Stimulated activated CD8-positive, alpha-beta memory T cell treated with anti-CD3 and anti-CD28 coated beads, Interleukin-4, amount 100 ng/mL, for 48 hours (primary cell): ENCODE measurements at regions not wholly inside any gene's neighbourhood (a gene's known extent, or its start where the extent isn't known, plus 50 kb on each side); places are given as distances from the start of the nearest gene placed in this dataset.
"Not testable (repeated sequence)": the region's sequence is repeated elsewhere in the genome, so short reads cannot be mapped to it uniquely, and the experiment has no call there.

Experiments used
- DNase-seq: peaks from one replicate; pipeline ENCODE4 v3.0.0-alpha.2; 2020

DNA sequence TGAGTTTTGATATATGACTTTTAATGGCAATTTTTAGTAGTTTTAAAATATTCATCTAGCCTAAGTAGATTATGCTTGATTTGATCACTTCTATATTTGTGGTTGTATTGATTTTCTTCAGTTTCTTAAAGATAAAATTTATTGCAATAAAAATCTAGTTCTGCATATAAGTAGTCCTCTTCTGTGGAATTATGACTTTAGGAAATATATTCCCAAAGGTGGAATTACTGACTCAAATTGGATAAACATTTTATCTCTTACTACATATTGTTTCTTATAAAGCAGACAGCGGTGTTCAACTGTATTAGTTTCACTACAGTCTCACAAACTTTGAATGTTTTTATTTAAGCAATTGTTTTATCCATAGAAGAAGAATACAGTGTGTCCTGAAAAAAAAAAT lies 883.0 kb upstream of the SEMA6A start:
- DNase-seq: no peak

- no peak for DNase-seq
Observed at GRCh38 chr5:117456866-117457470, 882.3 kb upstream of the SEMA6A start.

GRCh38 chr5:117455236-117456233 lies 880.9 kb upstream of the SEMA6A start:
- DNase-seq: peak; percentile 19

- DNase-seq: peak; percentile 60
Observed at GRCh38 chr5:117454716-117455212, 880.1 kb upstream of the SEMA6A start.

- no peak for DNase-seq
Observed at GRCh38 chr5:117436846-117437245, 862.2 kb upstream of the SEMA6A start.

DNA sequence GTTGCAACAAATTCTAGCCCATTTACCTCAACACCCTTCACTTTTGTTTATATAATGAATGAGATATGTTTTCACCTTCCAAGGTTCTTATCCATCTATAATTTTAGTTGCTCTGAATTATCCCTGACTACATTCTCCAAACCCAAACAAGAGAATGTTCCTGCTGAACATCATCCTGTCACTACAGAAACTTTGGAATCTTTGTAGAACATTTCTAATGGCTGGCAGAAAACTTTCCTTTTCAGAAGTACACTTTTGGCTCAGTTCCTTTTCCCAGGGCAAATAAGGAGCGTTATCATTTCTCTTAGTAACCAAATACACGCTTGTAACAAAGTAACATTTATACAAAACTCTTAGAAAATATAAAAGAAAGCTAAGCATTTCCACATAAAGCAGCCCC lies 860.6 kb upstream of the SEMA6A start:
- no peak for DNase-seq

GRCh38 chr5:117434254-117434653 lies 859.6 kb upstream of the SEMA6A start:
- DNase-seq: no peak

- no peak for DNase-seq
Observed at GRCh38 chr5:117433818-117434217, 859.2 kb upstream of the SEMA6A start.

GRCh38 chr5:117431091-117431490 lies 856.5 kb upstream of the SEMA6A start:
- DNase-seq: no peak

- no peak for DNase-seq
Observed at GRCh38 chr5:117425163-117425562, 850.5 kb upstream of the SEMA6A start.

GRCh38 chr5:117424559-117424958 lies 849.9 kb upstream of the SEMA6A start:
- DNase-seq: no peak

DNA sequence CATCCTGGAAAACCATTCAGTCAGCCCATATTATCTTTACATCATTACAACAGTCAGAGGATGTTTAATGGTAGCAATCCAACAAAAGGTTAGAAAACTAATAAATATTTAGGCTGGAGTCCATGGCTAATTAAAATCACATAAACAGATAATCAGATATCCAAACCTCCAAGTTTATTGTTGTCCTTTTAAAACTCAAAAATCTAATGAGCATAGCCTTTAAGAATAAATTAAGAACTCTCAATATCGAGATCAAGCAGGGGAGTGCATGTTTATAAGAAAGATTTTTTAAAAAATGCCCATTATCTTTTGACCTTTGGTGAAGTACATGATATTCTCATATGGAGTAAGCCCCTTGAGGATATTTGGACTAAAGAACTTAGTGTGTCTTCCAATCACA lies 842.9 kb upstream of the SEMA6A start:
- no peak for DNase-seq

DNA sequence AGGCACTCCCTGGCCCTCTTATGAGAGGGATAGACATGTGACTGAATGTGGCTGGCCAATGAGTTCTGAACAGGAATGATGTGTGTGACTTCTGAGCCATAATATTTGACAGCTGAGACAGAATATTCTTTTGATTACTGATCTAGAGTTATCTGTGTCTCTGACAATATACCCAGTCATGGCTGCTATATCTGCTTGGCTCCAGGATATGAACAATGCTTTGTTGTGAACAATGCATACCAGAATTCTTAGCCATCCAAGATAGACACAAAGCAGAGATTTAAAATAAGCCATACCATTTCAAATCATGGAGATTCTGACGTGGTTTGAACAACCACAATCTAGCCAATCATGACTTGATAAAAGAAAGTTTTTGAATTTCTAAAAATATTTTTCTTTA lies 840.3 kb upstream of the SEMA6A start:
- DNase-seq: no peak

DNA sequence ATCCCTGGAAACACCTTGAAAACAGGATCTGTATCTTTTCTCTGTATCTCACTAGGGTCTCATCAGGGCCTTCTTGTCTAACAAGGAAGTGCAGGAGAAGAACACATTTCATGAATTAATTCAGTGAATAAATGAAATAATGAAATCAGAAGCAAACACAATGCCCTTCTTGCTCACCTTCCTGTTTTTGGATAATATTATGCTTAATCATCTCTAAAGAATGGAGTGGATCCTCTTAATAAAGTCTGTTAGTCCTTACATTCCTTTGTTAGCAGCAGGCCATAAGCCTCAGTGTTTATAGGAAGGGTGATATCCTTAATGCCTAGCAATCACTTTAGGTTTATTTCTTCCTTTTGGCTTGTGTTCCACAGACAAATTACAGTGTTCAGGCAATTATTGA lies 837.1 kb upstream of the SEMA6A start:
- no peak for DNase-seq

- no peak for DNase-seq
Observed at GRCh38 chr5:117405197-117405596, 830.6 kb upstream of the SEMA6A start.

DNA sequence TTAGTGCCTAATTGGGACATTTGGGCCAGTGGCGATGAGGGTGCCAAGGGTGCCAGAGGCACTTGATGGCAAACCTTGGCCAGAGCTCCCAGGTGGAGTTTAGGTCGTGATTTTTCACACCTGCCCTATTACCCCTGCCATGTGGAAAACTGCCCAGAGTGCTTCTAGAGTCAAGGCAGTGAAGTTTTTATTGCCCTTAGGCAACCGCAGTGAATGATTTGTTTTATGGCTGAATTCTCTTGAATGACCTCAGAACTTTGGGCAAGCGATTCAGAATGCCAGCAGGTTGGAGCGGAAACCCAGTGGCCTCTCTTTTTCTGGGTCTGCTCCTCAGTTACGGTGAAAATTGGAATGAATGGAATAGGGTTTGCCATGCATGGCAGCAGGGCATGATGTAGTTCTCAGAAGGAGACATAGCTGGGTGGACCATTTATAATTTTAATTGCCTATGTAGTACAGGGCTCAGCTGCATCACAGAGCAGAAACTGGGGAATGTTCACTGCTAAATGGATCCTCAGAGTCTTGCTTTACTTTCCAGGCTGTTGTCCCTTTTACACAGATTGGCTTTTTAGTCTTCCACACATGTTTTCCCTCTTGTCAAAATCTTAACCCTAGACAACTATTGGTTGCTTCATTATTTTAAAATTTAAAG lies 820.0 kb upstream of the SEMA6A start:
- no peak for DNase-seq

DNA sequence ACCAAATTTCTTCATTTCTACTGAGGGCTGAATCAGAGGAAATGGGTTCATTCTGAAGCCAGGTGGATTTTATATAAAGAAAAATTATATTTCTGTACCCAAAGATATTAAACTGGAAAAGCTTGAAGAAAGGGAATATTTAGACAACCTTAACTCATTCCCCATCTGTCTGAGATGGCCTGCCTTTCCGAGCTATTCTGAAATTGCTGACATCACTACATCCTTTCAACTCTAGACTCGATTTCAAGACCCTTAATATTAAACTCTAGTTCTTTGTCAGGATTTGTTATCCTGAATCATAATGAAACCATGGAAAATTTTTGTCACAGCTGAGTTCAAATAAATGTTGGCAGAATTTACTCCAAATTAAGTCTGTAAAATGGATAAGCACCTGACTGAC lies 818.5 kb upstream of the SEMA6A start:
- DNase-seq: no peak

DNA sequence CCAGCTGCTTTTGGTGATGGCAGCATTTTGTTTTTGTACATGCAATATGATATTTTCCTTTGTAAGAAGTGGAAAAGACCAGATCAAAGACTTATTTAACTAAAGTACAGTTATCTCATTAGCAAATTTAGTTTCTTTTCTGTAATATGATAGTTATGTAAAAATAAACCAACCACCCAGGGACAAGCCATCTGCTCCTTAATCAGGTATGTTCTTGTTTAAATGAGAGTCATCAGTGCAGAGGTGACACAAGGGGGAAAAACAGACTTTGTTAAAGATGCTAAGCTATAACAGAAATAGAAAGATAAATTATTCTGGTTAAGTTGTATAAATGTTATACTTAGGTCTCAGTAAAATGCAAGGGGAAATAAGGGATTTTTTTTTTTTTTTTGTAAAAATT lies 805.7 kb upstream of the SEMA6A start:
- no peak for DNase-seq

- DNase-seq: no peak
Observed at GRCh38 chr5:117379521-117379920, 804.9 kb upstream of the SEMA6A start.

- DNase-seq: no peak
Observed at GRCh38 chr5:117376748-117377147, 802.1 kb upstream of the SEMA6A start.

DNA sequence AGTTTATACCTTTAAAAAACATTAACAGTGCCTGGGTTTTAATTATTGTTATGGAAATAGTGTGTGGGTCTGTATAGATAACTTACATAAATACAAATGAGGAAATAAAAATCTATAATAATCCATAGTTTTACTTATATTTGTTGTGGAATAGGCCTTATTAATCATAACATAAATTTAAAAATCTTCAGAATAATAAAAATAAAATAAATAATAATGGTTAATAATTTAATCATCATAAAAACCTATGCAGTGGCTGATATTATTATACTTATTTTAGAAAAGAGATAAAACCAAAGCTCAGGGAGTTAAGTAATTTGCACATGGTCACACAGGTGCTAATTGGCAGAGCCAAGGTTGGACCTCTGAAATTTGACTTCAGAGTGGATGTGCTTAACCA lies 785.3 kb upstream of the SEMA6A start:
- DNase-seq: no peak

- no peak for DNase-seq
Observed at GRCh38 chr5:117357886-117358285, 783.3 kb upstream of the SEMA6A start.

- DNase-seq: no peak
Observed at GRCh38 chr5:117347280-117347679, 772.7 kb upstream of the SEMA6A start.

GRCh38 chr5:117343726-117344125 lies 769.1 kb upstream of the SEMA6A start:
- not testable (repeated sequence) for DNase-seq
